Immature natural killer cell (primary cell): ENCODE measurements at regions not wholly inside any gene's neighbourhood (a gene's known extent, or its start where the extent isn't known, plus 50 kb on each side); places are given as distances from the start of the nearest gene placed in this dataset.

Experiments used
- DNase-seq, 3 donors: peaks; one replicate each; pipeline ENCODE4 v3.0.0; 2022; ENCODE audit warnings: mixed read lengths in 1 of 3
- H3K27ac Mint-ChIP-seq, 6 donors: one replicate each; pipeline ENCODE4 v1.8.0; 2020; ENCODE audit warnings: mixed read lengths in 6 of 6, mild to moderate bottlenecking in 5 of 6, inconsistent platforms in 4 of 6, moderate library complexity in 3 of 6
- H3K27me3 Mint-ChIP-seq, 3 donors: one replicate each; pipeline ENCODE4 v1.8.0; 2020 to 2021; ENCODE audit warnings: low read depth in 3 of 3, mild to moderate bottlenecking in 3 of 3, mixed read lengths in 3 of 3, moderate library complexity in 3 of 3, inconsistent platforms in 1 of 3
- H3K36me3 Mint-ChIP-seq, 3 donors: one replicate each; pipeline ENCODE4 v1.8.0; 2020; ENCODE audit warnings: mixed read lengths in 3 of 3, inconsistent platforms in 2 of 3, mild to moderate bottlenecking in 2 of 3
- H3K4me1 Mint-ChIP-seq, 2 donors: one replicate each; pipeline ENCODE4 v1.8.0; 2020; ENCODE audit warnings: inconsistent platforms in 2 of 2, mild to moderate bottlenecking in 2 of 2, mixed read lengths in 2 of 2, moderate library complexity in 1 of 2
- H3K4me3 Mint-ChIP-seq, 5 donors: one replicate each; pipeline ENCODE4 v1.8.0; 2020; ENCODE audit warnings: mild to moderate bottlenecking in 5 of 5, mixed read lengths in 5 of 5, inconsistent platforms in 3 of 5, moderate library complexity in 3 of 5
- H3K9me3 Mint-ChIP-seq, 6 donors: one replicate each; pipeline ENCODE4 v1.8.0; 2020; ENCODE audit warnings: mild to moderate bottlenecking in 6 of 6, mixed read lengths in 6 of 6, inconsistent platforms in 4 of 6, moderate library complexity in 3 of 6

DNA sequence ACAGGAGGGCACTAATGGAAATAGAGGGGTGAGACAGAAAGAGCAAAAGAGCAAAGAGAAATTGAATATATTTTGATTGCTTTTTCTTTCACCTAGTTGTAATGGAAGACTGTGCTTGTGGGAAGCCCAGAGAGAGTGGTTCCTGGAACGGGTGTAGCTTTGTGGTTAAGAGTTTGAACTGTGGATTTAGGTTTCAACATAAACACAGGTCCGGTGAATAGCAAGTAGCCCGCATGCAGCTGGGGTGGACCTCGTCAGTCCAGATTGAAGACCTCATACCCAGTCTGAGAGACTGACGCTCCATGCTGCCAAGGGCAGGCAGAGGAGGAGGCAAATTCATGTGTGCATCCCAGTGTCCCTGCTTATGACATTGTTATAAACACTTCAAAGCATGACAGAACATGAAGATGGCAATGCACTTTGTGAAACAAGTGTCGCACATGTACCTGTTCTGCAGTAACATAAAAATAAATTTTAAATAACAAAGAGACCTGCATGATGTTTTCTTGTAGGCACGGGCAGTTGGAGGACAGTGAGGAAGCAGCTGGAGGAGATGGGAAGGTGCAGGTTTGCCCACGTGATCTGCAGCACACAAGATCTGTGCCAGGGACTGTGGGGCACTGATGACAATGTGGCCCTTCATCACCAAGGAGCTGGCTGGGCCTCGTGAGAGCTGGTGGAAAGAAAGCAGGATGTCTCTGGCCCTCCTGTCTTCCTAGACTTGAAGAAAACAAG is 220.5 kb upstream of the SSTR4 start:
- peaks cover 3 to 7% (median 4%) of the 10 kb centered on the region in 3 donors for H3K27me3 Mint-ChIP-seq
- H3K9me3 Mint-ChIP-seq: peaks cover 0 to 5% (median 0%) of the 10 kb centered on the region in 6 donors
- H3K4me1 Mint-ChIP-seq: peaks cover 0 to 3% of the 10 kb centered on the region in 2 donors
- no peak for DNase-seq
- no peaks in the 10 kb centered on the region for H3K36me3 Mint-ChIP-seq
- H3K4me3 Mint-ChIP-seq: no peak overlapping the region
- no peak overlapping the region for H3K27ac Mint-ChIP-seq

DNA sequence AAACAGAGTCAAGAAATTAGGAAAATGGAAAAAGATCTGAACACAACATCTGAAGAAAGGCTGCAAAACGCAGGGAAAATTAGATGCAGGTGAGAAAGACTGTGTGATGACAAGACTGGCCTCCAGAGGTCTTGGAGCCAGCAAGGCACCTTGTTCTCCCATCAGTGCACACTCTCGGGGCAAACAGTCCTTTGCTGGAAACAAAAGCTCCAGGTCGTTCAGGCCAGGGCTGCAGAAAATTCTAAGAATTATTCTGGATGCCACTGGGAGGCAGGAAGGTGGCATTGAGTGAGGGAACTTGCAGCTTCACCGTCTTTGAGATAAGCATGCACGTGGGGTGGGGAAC is 219.9 kb upstream of the SSTR4 start:
- H3K36me3 Mint-ChIP-seq: no peaks in the 10 kb centered on the region
- H3K27ac Mint-ChIP-seq: no peak overlapping the region
- no peak overlapping the region for H3K4me3 Mint-ChIP-seq
- H3K9me3 Mint-ChIP-seq: peaks cover 0 to 5% (median 0%) of the 10 kb centered on the region in 6 donors
- no peak for DNase-seq
- H3K27me3 Mint-ChIP-seq: peaks cover 3 to 5% (median 4%) of the 10 kb centered on the region in 3 donors
- H3K4me1 Mint-ChIP-seq: peaks cover 0 to 3% of the 10 kb centered on the region in 2 donors

DNA sequence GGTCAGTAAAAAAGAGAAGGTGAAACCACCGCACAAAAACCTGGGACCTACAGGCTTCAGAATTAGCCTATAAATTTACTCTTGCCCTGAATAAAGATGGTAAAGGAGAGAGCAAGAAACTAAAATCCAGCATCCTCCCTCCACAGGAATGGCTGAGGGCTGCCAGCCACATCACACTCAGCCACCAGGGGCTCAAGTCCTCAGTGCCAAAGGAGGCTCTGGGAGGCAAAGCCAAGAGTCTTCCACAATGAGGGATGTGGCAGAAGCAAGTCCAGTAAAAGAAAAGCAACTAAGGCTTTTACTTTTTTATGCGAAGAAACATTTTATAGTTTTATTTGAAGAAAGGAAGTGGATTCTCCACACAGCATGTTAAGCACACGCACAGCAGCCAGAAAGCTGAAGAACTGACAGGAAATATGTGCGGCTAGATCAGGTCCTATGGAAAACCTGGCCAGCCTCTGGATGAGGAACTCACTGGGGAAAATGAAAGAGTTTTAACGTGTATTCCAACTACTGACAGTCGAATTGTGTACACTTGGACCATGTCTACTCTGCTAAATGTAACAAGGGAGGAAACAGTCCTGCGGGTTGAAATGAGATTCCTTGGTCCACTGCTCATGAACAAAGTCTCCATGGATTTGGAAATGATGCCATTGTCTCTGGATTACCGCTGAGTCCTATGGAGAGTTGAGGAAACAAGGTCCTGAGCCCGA is 219.4 kb upstream of the SSTR4 start:
- H3K36me3 Mint-ChIP-seq: no peaks in the 10 kb centered on the region
- H3K9me3 Mint-ChIP-seq: peaks cover 0 to 5% (median 0%) of the 10 kb centered on the region in 6 donors
- H3K4me1 Mint-ChIP-seq: peaks cover 0 to 3% of the 10 kb centered on the region in 2 donors
- no peak for DNase-seq
- H3K27me3 Mint-ChIP-seq: peaks cover 3 to 5% (median 4%) of the 10 kb centered on the region in 3 donors
- no peak overlapping the region for H3K4me3 Mint-ChIP-seq
- H3K27ac Mint-ChIP-seq: no peak overlapping the region

DNA sequence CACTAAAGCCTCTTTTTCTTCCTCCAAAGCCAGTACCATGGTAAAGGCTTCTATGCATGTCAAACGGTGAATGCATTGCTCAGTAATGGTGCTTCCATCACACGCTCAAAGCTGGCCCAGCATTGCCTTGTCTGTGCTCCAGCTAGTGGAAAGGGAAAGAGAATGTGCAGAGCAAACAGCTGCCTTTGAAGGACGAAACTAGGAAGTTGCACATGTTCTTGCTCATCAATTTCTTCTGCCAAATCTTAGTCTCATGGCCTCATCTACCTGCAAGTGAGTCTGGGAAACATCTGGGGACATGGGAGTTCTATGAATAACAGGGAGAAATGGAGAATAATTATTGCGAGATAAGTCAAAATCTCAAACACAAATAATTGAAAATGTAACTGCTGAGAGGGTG is 216.5 kb upstream of the SSTR4 start:
- no peak overlapping the region for H3K4me3 Mint-ChIP-seq
- peaks cover 0 to 3% (median 0%) of the 10 kb centered on the region in 6 donors for H3K9me3 Mint-ChIP-seq
- DNase-seq: no peak
- H3K27me3 Mint-ChIP-seq: peaks cover 4 to 6% (median 5%) of the 10 kb centered on the region in 3 donors
- no peak overlapping the region for H3K27ac Mint-ChIP-seq
- H3K4me1 Mint-ChIP-seq: peaks cover 0 to 3% of the 10 kb centered on the region in 2 donors
- H3K36me3 Mint-ChIP-seq: no peaks in the 10 kb centered on the region

DNA sequence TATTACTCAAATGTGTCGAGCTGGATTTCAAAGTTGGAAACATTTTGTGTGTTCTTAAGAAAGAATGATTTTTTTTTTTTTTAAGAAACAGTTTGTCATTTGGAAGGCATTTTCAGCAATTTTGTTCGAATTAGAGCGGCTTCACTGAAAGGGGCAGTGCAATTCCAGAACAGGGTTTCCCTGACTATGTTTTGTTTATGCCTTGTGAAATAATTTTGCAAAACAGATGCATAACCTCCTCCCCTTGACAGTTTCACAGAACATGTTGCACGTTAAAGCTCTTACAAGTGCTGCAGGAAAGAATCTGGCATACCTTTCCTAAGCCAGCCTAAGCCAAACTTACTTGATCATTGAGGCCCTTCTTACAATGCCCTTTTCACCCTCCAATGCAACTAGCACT is 216.0 kb upstream of the SSTR4 start:
- peaks cover 0 to 3% of the 10 kb centered on the region in 2 donors for H3K4me1 Mint-ChIP-seq
- H3K4me3 Mint-ChIP-seq: no peak overlapping the region
- H3K27me3 Mint-ChIP-seq: peaks cover 4 to 6% (median 5%) of the 10 kb centered on the region in 3 donors
- no peak overlapping the region for H3K27ac Mint-ChIP-seq
- no peaks in the 10 kb centered on the region for H3K36me3 Mint-ChIP-seq
- no peak for DNase-seq
- H3K9me3 Mint-ChIP-seq: peaks cover 0 to 3% (median 0%) of the 10 kb centered on the region in 6 donors

DNA sequence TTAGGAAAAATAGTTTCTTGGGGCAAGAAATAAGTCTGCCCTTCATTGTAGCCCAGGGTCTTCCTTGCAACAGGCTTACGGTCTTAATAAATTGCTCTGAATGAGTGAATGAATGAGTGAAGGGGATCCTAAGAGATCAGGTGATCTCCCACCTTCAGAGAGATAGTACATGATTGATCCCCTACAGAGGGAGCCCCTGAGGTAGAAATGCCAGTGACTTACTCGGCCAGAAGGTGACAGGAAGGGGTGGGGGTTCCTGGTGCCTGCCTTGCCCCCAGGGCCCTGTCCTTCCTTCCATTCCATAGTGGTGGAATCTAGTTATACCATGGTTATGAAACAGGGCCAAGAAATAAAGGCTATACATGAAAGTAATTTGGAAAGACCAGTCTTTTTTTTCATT is 215.3 kb upstream of the SSTR4 start:
- no peak overlapping the region for H3K27ac Mint-ChIP-seq
- no peaks in the 10 kb centered on the region for H3K36me3 Mint-ChIP-seq
- no peak overlapping the region for H3K4me3 Mint-ChIP-seq
- no peak for DNase-seq
- peaks cover 0 to 3% (median 0%) of the 10 kb centered on the region in 6 donors for H3K9me3 Mint-ChIP-seq
- no peaks in the 10 kb centered on the region for H3K4me1 Mint-ChIP-seq
- H3K27me3 Mint-ChIP-seq: peaks cover 4 to 6% (median 5%) of the 10 kb centered on the region in 3 donors

DNA sequence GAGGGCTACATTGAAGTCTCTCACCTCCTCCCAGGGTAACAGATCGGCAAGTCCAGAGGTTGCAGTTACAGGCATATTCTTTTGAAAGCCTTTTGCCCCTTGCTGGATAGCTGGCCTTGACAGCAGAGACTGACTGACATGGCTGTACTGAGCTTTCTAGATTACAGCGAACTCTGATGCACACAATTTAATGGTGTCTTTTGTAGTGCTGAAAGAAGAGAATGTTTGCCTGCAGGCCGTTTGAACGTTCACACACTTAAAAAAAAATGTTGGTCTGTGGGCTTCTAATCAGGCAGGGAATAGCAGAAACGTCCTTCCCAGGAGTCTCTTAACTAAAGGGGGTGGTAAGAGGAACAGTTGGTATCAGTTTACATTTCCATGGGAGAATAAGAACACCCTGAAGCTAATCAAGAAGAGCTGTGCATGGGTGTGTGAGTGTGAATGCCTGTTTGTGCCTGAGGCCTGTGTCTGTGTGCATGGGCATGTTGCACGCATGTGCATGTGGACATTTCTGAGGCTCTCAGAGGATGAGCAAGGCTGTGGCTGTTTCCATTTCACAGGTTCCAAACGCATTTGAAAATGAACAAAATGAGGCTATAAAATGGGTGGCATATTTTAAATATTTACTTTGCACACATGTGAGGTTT is 213.9 kb upstream of the SSTR4 start:
- Mint-ChIP-seq H3K27me3 (peaks cover 0 to 3% (median 0%) of the 10 kb centered on the region in 3 donors), H3K27ac (no peak overlapping the region), H3K9me3 (peaks cover 0 to 3% (median 0%) of the 10 kb centered on the region in 6 donors), H3K4me1 (no peaks in the 10 kb centered on the region), H3K4me3 (no peak overlapping the region), H3K36me3 (no peaks in the 10 kb centered on the region)
- no peak for DNase-seq

DNA sequence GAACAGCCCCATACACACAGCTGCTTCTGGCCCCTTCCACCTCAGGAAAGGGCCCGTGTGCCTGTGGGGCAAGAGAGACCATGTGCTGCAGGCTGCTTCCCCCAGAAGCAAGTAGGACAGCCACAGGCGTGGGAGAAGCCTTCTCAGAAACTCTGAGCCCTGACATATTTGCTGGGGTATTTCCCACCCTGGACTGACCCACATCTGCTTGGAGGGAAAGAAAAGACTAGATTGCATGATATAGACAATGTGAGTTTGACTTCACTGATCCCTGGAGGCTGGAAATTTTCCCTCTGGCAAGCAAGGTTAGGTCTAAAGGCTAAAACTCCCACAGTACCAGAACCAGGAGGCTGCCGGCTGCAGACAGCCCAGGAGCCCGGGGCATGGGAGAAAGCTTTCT is 213.3 kb upstream of the SSTR4 start:
- H3K4me1 Mint-ChIP-seq: no peaks in the 10 kb centered on the region
- no peaks in the 10 kb centered on the region for H3K36me3 Mint-ChIP-seq
- DNase-seq: no peak
- H3K27me3 Mint-ChIP-seq: peaks cover 0 to 3% (median 0%) of the 10 kb centered on the region in 3 donors
- H3K27ac Mint-ChIP-seq: no peak overlapping the region
- no peak overlapping the region for H3K4me3 Mint-ChIP-seq
- peaks cover 0 to 2% (median 0%) of the 10 kb centered on the region in 6 donors for H3K9me3 Mint-ChIP-seq

DNA sequence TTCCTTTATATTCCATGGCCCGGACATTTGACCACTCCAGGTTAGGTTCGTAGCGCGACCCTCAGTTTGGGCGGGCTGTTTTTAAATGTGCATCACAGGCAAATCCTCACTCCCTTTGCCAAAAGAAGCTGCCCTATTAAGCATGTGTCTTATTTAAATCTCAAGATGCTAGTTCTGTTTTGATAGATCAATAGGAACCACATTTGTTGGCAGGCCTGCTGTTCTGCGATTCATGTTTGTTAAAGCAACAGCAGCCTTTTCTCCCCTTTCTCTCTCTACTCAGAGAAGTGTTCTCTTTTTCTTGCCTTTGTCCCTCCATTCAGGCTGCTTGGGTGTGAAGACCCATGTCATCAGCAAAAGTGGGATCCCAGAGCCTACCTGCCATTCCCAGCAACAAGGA is 212.0 kb upstream of the SSTR4 start:
- Mint-ChIP-seq H3K27ac (no peak overlapping the region), H3K4me1 (no peaks in the 10 kb centered on the region), H3K9me3 (peaks cover 0 to 2% (median 0%) of the 10 kb centered on the region in 6 donors), H3K4me3 (no peak overlapping the region), H3K36me3 (no peaks in the 10 kb centered on the region), H3K27me3 (peaks cover 0 to 3% (median 0%) of the 10 kb centered on the region in 3 donors)
- DNase-seq: no peak

DNA sequence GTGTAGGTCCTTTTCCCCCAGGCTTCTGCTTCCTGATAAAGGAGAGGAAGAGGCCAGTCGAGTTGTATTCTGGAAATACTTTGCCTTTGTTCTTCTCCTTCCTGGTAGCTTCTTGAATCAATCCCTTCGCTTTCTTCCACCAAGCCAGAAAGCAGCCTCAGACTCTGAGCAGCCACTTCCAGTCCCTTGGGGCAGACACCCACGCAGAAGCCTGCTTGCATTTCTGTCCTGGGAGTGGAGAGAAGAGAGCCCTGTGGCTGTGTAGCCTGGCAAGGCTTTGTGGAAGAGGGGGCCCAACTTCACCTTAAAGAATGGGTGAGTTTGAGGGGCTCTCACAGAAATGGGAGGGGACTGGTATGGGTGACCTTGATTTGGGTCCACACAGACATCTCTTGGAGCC is 211.0 kb upstream of the SSTR4 start:
- no peak overlapping the region for H3K4me3 Mint-ChIP-seq
- H3K9me3 Mint-ChIP-seq: peaks cover 0 to 2% (median 0%) of the 10 kb centered on the region in 6 donors
- DNase-seq: no peak
- no peak overlapping the region for H3K27ac Mint-ChIP-seq
- no peaks in the 10 kb centered on the region for H3K36me3 Mint-ChIP-seq
- no peaks in the 10 kb centered on the region for H3K4me1 Mint-ChIP-seq
- peaks cover 0 to 3% (median 2%) of the 10 kb centered on the region in 3 donors for H3K27me3 Mint-ChIP-seq

DNA sequence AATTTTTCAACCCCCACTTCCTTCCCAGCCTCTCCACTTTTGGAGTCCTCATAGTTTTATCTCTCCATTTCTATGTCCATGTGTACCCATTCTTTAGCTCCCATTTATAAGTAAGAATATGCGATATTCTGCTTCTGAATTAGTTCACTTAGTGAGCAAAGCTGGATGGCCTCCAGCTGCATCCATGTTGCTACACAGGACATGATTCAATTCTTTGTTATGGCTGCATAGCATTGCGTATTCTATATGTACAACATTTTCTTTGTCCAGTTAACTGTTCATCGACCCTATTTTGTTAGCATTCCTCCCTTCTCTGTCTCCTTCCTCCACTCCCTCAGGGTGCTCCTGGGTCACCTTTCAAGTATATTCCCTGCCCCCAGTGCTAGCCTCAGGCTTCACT is 210.0 kb upstream of the SSTR4 start:
- Mint-ChIP-seq H3K27ac (no peak overlapping the region), H3K4me1 (no peaks in the 10 kb centered on the region), H3K4me3 (no peak overlapping the region), H3K27me3 (peaks cover 0 to 5% (median 2%) of the 10 kb centered on the region in 3 donors), H3K36me3 (no peaks in the 10 kb centered on the region), H3K9me3 (peaks cover 0 to 2% (median 0%) of the 10 kb centered on the region in 6 donors)
- DNase-seq: no peak

DNA sequence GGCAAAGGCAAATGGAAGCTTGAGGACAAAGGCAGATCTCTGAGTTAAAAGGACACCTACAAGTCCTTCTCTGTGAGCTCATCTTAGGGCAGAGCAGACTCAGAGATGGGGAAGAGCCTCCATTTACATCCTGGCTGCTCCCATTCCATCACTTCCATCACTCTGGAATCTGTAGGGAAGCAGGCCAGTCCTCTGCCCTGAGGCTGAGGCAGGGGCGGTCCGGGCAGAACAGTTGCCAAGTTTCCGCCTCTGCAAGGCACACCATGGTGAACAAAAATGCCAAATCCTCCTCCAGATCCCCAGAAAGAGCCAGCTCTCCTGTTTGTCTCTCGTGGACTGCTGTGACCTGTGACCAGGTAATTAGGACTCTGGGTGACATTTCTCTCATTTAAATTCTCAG is 209.6 kb upstream of the SSTR4 start:
- no peaks in the 10 kb centered on the region for H3K4me1 Mint-ChIP-seq
- H3K9me3 Mint-ChIP-seq: peaks cover 0 to 2% (median 0%) of the 10 kb centered on the region in 6 donors
- no peak for DNase-seq
- no peak overlapping the region for H3K4me3 Mint-ChIP-seq
- H3K36me3 Mint-ChIP-seq: no peaks in the 10 kb centered on the region
- no peak overlapping the region for H3K27ac Mint-ChIP-seq
- peaks cover 0 to 5% (median 2%) of the 10 kb centered on the region in 3 donors for H3K27me3 Mint-ChIP-seq

DNA sequence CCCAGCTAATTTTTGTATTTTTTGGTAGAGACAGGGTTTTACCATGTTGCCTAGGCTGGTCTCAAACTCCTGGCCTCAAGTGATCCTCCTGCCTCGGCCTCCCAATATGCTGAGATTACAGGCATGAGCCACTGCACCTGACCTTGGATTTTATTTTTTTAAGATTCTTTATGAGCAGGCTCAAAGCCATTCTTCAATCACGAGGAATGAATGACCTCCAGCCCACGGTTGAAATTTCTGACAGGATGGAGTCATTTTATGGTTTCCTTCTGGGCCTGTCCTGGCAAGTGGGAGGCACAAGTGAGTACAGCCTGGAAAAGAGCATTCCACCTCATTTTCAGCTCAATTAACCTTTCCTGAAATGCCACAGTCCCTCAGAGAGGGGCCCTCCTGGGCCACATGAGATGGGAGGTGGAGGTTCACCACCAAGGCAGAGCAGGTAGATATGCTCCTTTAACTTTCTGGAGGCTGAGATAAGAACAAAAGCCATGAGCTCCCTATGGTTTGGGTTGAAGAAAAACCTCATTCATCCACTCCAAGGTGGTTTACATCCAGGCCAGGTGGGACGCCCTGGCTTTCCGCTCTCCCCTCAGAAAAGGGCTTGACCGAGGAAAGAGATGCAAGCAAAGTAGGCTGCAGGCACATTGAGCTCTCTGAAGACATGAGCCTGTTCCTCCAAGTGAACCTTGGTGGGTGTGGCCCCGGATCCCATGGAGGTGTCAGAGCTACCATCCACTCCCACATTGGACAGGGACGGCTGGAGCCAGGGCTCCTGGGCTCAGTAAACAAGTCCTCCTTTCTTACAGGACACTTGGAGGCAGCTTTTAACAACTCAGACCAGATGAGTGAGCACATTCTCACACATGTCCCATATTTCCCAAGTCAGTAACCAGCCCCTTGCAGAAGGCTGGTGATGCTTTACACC is 208.5 kb upstream of the SSTR4 start:
- no peak for DNase-seq
- no peaks in the 10 kb centered on the region for H3K36me3 Mint-ChIP-seq
- H3K27ac Mint-ChIP-seq: no peak overlapping the region
- no peak overlapping the region for H3K4me3 Mint-ChIP-seq
- peaks cover 0 to 5% (median 0%) of the 10 kb centered on the region in 6 donors for H3K9me3 Mint-ChIP-seq
- no peaks in the 10 kb centered on the region for H3K4me1 Mint-ChIP-seq
- peaks cover 0 to 11% (median 4%) of the 10 kb centered on the region in 3 donors for H3K27me3 Mint-ChIP-seq
